ENCODE measurements at regions not wholly inside any gene's neighbourhood (a gene's known extent, or its start where the extent isn't known, plus 50 kb on each side); places are given as distances from the start of the nearest gene placed in this dataset.
"Not testable (repeated sequence)": the region's sequence is repeated elsewhere in the genome, so short reads cannot be mapped to it uniquely, and the experiment has no call there.

DNA sequence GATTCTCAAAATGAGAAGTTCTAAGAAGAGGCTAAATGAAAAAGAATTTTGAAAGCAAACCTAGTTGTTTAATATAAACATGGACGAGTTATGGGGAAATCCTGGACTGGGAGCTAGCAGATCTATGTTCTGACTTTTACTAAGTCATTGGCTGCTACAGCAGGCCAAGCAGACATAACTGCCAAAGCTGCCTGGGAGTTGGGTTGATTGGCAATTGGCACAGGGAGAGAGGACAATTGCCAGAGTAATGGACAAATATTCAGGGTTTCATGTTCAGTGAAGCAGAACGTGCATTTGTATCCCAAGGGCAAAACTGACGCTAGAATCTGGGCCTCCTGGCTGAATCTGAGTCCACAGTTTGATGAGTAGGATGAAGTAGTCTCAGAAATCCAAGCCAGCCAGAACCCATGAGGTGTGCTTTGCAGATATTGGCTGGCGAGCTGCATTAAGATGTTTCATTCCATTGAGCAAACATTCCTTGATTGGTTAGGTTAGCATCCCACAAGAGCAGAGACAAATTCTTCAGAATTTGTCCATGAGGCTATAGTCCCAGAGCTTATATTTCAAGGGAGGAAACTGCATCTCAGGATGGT lies 5299.8 kb upstream of the TPTE start:
- TF ChIP-seq POLR2A (IDR thresholded peaks at IDR 0.05); CTCF (IDR thresholded peaks at IDR 0.05 in 8 of 11, conservative IDR thresholded peaks at IDR 0.05 in 3 of 11): not testable (repeated sequence)

Measured in spleen (tissue), 7 donors.